Effector CD8-positive, alpha-beta T cell (primary cell): ENCODE measurements at regions not wholly inside any gene's neighbourhood (a gene's known extent, or its start where the extent isn't known, plus 50 kb on each side); places are given as distances from the start of the nearest gene placed in this dataset.

Experiments used
- DNase-seq: peaks from one replicate; lab custom pipeline; 2025; lab: John Stamatoyannopoulos, UW

DNA sequence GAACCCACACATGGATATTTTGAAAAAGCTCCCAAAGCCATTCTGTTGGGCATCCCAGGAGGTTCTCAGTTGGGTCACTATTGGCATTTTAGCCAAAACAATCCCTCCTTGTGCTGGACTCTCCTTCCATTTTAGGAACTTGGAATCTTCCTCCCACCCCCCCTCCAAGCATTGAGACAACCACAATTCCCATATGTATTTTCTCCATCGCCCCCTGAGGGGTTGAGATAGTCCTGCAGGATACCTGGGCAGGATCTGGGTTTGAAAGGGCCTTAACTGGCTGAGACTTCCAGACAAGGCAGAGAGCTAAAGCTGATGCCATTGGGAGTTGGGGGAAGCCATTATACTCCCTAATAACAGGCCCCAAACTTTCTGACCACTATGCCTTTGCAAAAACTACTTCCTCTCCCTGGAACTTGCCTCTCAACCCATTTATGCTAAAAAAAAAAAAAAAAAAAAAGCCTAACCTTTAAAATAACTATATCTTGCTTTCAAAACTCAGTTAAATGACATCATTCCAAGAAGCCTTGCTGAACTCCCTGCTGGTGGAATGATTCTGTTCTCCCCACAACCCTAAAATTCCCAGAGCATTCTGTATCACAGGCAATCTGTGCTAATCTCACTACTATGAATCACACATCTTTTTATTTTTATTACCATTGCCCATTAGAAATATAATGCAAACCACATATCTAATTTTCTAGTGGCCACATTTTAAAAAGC is 77.5 kb upstream of the PDE1C start:
- no peak for DNase-seq

DNA sequence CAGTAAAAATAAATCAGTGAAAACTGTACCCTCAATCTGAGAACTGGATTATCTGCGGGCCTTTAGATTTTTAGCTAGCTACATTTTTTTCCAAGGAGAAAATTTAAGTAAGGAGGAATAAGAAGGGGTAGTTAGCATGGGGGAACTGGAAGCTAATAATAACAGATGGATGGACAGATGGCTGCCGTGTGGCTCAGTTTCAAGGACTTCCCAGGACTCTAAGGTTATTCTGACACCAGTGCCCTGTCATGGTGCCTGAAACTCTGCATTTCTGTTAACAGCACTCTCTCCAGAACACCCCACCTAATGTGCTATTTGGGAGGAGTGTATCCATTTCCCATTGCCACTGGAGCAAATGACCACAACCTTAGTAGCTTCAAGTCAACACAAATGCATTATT is 75.7 kb upstream of the PDE1C start:
- DNase-seq, result no peak

DNA sequence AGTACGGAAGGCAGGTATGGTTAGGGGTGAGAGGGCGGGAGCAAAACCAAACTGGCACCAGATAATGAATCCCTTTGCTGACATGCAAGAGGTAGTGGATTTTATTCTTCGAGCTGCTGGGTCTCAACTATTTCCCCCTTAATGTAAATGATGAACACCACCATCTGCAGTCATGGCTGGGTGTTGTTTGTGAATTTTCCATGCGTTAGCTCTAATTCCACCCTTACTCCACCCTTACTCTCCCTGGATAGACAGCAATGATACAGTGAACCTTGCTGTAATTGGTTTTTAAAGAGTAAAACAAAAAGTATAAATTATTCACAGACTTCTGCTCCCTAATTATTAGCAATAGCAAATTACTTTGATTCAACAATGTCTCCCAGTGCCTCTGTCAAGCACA is 74.5 kb upstream of the PDE1C start:
- no peak for DNase-seq

DNA sequence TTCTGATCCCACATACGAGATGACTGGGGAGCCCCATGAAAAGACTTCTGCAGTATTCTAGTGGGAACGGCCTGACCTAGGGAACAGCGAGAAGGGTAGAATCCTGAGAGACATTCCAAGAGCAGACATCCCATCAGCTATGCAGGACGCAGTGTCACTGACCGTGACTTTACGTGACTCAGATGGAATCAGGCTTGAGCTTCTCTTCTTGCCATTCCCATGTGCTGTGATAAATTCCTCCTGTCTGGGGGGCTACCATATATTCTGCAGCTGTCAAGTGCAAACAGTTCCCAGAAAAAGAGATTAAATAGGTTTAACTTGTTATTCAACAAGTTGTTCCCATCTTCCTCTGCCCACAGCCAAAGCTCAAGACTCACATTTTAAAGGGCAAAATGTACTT is 73.1 kb upstream of the PDE1C start:
- DNase-seq, result no peak

DNA sequence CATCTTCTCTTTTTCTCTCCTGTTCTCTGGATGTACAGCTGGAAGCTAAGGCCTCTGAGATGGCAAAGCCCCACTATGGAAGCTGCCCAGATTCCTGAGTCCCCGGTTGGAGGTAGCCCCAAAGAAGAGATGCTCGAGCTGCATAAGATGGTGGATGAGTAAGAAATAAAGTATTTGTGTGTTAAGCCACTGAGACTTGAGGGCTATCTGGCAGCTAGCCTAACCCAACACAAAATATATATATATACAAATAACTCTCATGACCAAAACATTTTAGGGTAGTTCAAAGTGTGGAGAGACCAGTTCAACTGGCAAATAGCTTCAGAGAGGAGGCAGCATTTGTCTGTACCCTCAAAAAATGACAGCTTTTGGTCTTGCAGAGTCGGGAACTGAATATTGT is 72.4 kb upstream of the PDE1C start:
- no peak for DNase-seq

DNA sequence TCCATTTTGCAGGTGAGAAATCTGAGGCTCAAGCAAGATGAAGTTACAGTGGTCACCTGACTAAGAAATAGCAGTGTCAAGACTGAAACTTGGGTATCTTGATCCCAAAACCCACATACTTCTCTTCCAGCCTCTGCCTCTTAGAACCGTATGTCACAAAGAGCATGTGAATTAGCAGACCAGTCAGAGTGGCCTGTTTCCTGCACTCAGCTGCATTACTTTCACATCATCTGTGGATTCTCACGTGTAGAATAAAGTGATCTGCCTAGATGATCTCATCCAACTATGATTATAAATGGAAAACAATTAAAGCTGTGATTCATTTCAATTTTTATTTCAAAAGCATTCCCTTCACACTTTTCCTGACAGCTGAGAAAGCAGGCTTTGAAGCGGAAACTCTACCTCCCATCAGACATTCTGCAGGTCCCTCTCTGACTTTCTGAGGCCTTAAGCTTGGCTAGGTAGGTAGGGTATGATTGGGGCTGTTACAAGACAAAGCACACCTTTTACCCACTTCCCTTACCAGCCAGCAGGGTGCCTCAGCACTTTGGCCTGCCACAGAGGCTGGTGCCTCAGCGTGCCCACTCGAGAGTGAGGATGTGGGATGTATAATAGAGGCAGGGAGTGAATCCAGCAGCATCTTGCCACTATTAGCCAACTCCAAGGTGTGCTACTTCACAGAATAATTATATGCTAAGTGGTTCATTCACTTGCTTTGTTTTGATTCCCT is 70.2 kb upstream of the PDE1C start:
- DNase-seq, result no peak

DNA sequence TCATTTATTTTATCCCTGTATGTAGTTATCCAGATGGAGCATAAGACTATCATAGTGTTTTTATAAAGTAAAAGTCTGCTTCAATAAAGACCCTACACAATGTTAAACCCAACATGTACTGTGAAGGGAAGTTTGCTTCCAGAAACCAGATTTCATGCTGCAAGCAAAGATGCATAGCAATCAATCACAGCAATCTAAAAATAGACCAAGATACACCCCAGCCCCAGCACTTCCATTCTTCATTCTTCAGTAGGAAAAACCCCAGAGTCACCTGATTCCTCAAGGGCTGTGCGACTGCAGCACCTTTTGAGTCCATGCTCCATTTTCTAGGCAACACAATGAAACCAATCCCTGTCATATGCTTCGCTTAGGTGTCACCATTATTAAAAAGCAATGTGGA is 66.9 kb upstream of the PDE1C start:
- DNase-seq, result no peak

DNA sequence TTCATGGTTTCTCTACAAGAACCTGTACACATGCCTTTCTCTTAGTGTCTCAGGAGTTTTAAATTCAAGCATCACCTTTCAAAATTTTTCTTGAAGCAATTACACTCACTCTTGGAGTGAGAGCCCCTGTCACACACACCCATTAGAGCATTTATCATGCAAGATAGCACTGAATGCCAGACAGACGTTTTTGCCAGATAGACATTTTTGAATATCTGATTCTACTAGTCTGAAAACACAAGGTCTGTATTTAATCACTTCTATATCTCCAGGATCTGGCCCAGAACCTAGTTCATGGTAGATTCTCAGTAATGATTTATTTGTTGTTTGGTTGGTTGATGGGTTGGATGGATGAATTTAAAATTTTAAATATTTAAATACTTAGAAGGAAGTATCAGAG is 60.9 kb upstream of the PDE1C start:
- DNase-seq, result no peak

DNA sequence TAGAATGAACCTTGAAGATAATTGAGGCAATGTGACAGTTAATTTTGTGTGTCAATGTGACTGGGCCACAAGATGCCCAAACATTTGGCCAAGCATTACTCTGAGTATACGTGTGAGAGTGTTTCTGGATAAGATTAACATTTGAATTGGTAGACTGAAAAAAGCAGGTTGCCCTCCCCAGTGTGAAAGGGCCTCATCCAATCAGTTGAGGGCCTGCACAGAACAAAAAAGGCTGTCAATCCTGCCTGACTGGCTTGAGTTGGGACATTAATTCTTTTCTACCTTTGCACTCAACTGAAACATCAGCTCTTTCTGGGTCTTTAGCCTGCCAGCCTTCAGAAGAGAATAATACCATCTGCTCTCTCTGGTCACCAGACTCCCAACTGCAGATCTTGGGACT is 56.6 kb upstream of the PDE1C start:
- no peak for DNase-seq
